Right cardiac atrium (tissue), 5 donors: ENCODE measurements at regions not wholly inside any gene's neighbourhood (a gene's known extent, or its start where the extent isn't known, plus 50 kb on each side); places are given as distances from the start of the nearest gene placed in this dataset.

ENCODE experiments used
- ATAC-seq, 2 donors: fragments of 200-7000 bp; cut with Tn5 transposase; one replicate each; pipeline versions ENCODE4 v1.8.0 to v1.9.1; 2020; ENCODE audit warnings: moderate library complexity in 2 of 2, mild to moderate bottlenecking in 1 of 2
- DNase-seq, 3 donors: peaks; one replicate each; pipeline ENCODE4 v3.0.0-alpha.2; 2020
- H3K27ac ChIP-seq: one replicate; pipeline ENCODE4 v1.5.1; 2013; ENCODE audit warnings: mild to moderate bottlenecking, low read length, control low read depth, moderate library complexity
- H3K27me3 ChIP-seq: one replicate; pipeline ENCODE4 v1.6.1; 2013; ENCODE audit not compliant: control insufficient read depth, insufficient read depth
- H3K4me1 ChIP-seq: one replicate; pipeline ENCODE4 v1.6.1; 2013; ENCODE audit warnings: low read length; ENCODE audit not compliant: control insufficient read depth, insufficient read depth
- H3K4me3 ChIP-seq: one replicate; pipeline ENCODE4 v1.5.1; 2013; ENCODE audit warnings: low read length, control low read depth
- H3K9me3 ChIP-seq: one replicate; pipeline ENCODE4 v1.6.1; 2013; ENCODE audit warnings: low read length; ENCODE audit not compliant: control insufficient read depth
- WGBS: extraction: QIAGEN DNeasy Blood & Tissue Kit; methylation state at CpG from one replicate; pipeline ENCODE4 v1.1.7; 2013; 5-methylcytosine and 5-hydroxymethylcytosine counted together
- intact Hi-C, 4 donors: fragments of 100-400 bp; cut with DNase I; formaldehyde crosslinking; loops; one replicate each; pipeline versions ENCODE4 v1.11.0 to v1.14.0; 2022 to 2023
- donor health status: healthy with polysubstance abuse.
- donor health status: DM: no; HTN: yes; CAD: no.
- donor health status: DM: no; HTN: no; CAD: no.
- donor health status: DM: no; HTN: yes; CAD: no; lungs with severe emphysema.
- donor health status: DM: yes; HTN: yes; CAD: no.

- intact Hi-C loops: no loop called here
- DNase-seq: no peak
- no peaks in the 10 kb centered on the region for H3K4me1 ChIP-seq
- no peaks in the 10 kb centered on the region for H3K9me3 ChIP-seq
- WGBS: 56% methylated on average over 4 of the region's 4 CpGs
- no peak overlapping the region for H3K4me3 ChIP-seq
- ATAC-seq: peak; percentile 37 to 45
- no peak overlapping the region for H3K27ac ChIP-seq
- H3K27me3 ChIP-seq: no peaks in the 10 kb centered on the region
Observed at GRCh38 chr9:13461414-13461991, 182.0 kb upstream of the MPDZ start.

GRCh38 chr9:13459071-13459470, 179.6 kb upstream of the MPDZ start:
- no peak for ATAC-seq
- Histone ChIP-seq H3K9me3 (no peaks in the 10 kb centered on the region), H3K4me1 (no peaks in the 10 kb centered on the region), H3K27ac (no peak overlapping the region), H3K4me3 (no peak overlapping the region), H3K27me3 (no peaks in the 10 kb centered on the region)
- DNase-seq: no peak
- WGBS: 59% methylated on average over 3 of the region's 3 CpGs
- intact Hi-C loops: loop anchor here in 3 of 4 donors (10.0 kb wide), 2 partner anchors 106 to 226 kb away; no protein-coding TSS in a partner anchor

- no peaks in the 10 kb centered on the region for H3K4me1 ChIP-seq
- WGBS: 94% methylated on average over 1 of the region's 1 CpG
- no peak for ATAC-seq
- H3K27me3 ChIP-seq: no peaks in the 10 kb centered on the region
- no peak for DNase-seq
- intact Hi-C loops: loop anchor here in 3 of 4 donors (10.0 kb wide), 2 partner anchors 107 to 227 kb away; no protein-coding TSS in a partner anchor
- no peaks in the 10 kb centered on the region for H3K9me3 ChIP-seq
- H3K27ac ChIP-seq: no peak overlapping the region
- H3K4me3 ChIP-seq: no peak overlapping the region
Observed at GRCh38 chr9:13457795-13458194, 178.3 kb upstream of the MPDZ start.

- Histone ChIP-seq H3K4me3 (no peak overlapping the region), H3K9me3 (no peaks in the 10 kb centered on the region), H3K27ac (no peak overlapping the region), H3K27me3 (no peaks in the 10 kb centered on the region), H3K4me1 (no peaks in the 10 kb centered on the region)
- WGBS: 65% methylated on average over 3 of the region's 3 CpGs
- ATAC-seq: no peak
- intact Hi-C loops: loop anchor here in 3 of 4 donors (10.0 kb wide), 2 partner anchors 114 to 234 kb away; no protein-coding TSS in a partner anchor
- no peak for DNase-seq
Observed at GRCh38 chr9:13450723-13451122, 171.2 kb upstream of the MPDZ start.

- no peak overlapping the region for H3K4me3 ChIP-seq
- DNase-seq (no peak), ATAC-seq (no peak)
- no peaks in the 10 kb centered on the region for H3K9me3 ChIP-seq
- no peaks in the 10 kb centered on the region for H3K27me3 ChIP-seq
- intact Hi-C loops: loop anchor here in 2 of 4 donors (10.0 kb wide), 4 partner anchors 116 to 646 kb away; no protein-coding TSS in a partner anchor
- no peak overlapping the region for H3K27ac ChIP-seq
- WGBS: 91% methylated on average over 2 of the region's 2 CpGs
- no peaks in the 10 kb centered on the region for H3K4me1 ChIP-seq
Observed at GRCh38 chr9:13448482-13448881, 169.0 kb upstream of the MPDZ start.

GRCh38 chr9:13447843-13448422, 168.4 kb upstream of the MPDZ start:
- H3K4me3 ChIP-seq: no peak overlapping the region
- 11% methylated on average over 3 of the region's 3 CpGs for WGBS
- no peak for DNase-seq
- intact Hi-C loops: loop anchor here in 2 of 4 donors (10.0 kb wide), 4 partner anchors 117 to 647 kb away; no protein-coding TSS in a partner anchor
- no peaks in the 10 kb centered on the region for H3K27me3 ChIP-seq
- no peak overlapping the region for H3K27ac ChIP-seq
- no peaks in the 10 kb centered on the region for H3K4me1 ChIP-seq
- ATAC-seq: no peak
- H3K9me3 ChIP-seq: no peaks in the 10 kb centered on the region

GRCh38 chr9:13446938-13447842, 167.7 kb upstream of the MPDZ start:
- no peaks in the 10 kb centered on the region for H3K27me3 ChIP-seq
- DNase-seq: no peak
- H3K27ac ChIP-seq: no peak overlapping the region
- ATAC-seq: peak in 1 of 2 donors; percentile 12
- H3K4me1 ChIP-seq: no peaks in the 10 kb centered on the region
- intact Hi-C loops: loop anchor here in 2 of 4 donors (10.0 kb wide), 4 partner anchors 118 to 648 kb away; no protein-coding TSS in a partner anchor
- WGBS: 32% methylated on average over 5 of the region's 5 CpGs
- peak overlapping the region; percentile 43 for H3K4me3 ChIP-seq
- H3K9me3 ChIP-seq: no peaks in the 10 kb centered on the region

GRCh38 chr9:13446286-13446937, 166.9 kb upstream of the MPDZ start:
- intact Hi-C loops: loop anchor here in 2 of 4 donors (10.0 kb wide), 4 partner anchors 118 to 648 kb away; no protein-coding TSS in a partner anchor
- DNase-seq (no peak), ATAC-seq (peak in 1 of 2 donors; percentile 49)
- H3K4me3 ChIP-seq: peak overlapping the region; percentile 41
- WGBS: 53% methylated on average over 8 of the region's 8 CpGs
- H3K9me3 ChIP-seq: no peaks in the 10 kb centered on the region
- H3K27ac ChIP-seq: peak overlapping the region; percentile 77
- H3K4me1 ChIP-seq: no peaks in the 10 kb centered on the region
- H3K27me3 ChIP-seq: no peaks in the 10 kb centered on the region

- no peak overlapping the region for H3K4me3 ChIP-seq
- intact Hi-C loops: loop anchor here in 2 of 4 donors (10.0 kb wide), 4 partner anchors 120 to 650 kb away; no protein-coding TSS in a partner anchor
- peak overlapping the region; percentile 89 for H3K27ac ChIP-seq
- no peaks in the 10 kb centered on the region for H3K27me3 ChIP-seq
- H3K4me1 ChIP-seq: no peaks in the 10 kb centered on the region
- ATAC-seq (peak; percentile 43 to 62), DNase-seq (peak in 1 of 3 donors; percentile 37)
- 42% methylated on average over 4 of the region's 4 CpGs for WGBS
- no peaks in the 10 kb centered on the region for H3K9me3 ChIP-seq
Observed at GRCh38 chr9:13445103-13445500, 165.6 kb upstream of the MPDZ start.
